ENCODE measurements at regions not wholly inside any gene's neighbourhood (a gene's known extent, or its start where the extent isn't known, plus 50 kb on each side); places are given as distances from the start of the nearest gene placed in this dataset.

GRCh38 chr4:84341559-84341958, 157.5 kb downstream of the NKX6-1 start:
- H3K9me3 ChIP-seq, result peaks cover 0 to 25% (median 20%) of the 10 kb centered on the region in 4 donors
- no peak overlapping the region for H3K27ac ChIP-seq (replicated peaks in 1 of 4)
- H3K27me3 ChIP-seq, result no peaks in the 10 kb centered on the region
- no peak for DNase-seq (ENCODE audit: extremely low spot score)
- TF ChIP-seq EP300 (IDR thresholded peaks at IDR 0.05) (no peak), POLR2AphosphoS5 (IDR thresholded peaks at IDR 0.05) (no peak), POLR2A (IDR thresholded peaks at IDR 0.05; ENCODE audit: low read depth) (no peak), CTCF (IDR thresholded peaks at IDR 0.05) (no peak)
- H3K36me3 ChIP-seq, result no peaks in the 10 kb centered on the region
- H3K4me3 ChIP-seq, result no peak overlapping the region
- no peaks in the 10 kb centered on the region for H3K4me1 ChIP-seq
- intact Hi-C loops (cut with DNase I), result no loop called here

GRCh38 chr4:84338367-84338766, 160.7 kb downstream of the NKX6-1 start:
- 80% methylated on average over 3 of the region's 5 CpGs for WGBS
- no peaks in the 10 kb centered on the region for H3K36me3 ChIP-seq
- H3K27ac ChIP-seq (replicated peaks in 1 of 4), result no peak overlapping the region
- no peak for TF ChIP-seq POLR2AphosphoS5 (IDR thresholded peaks at IDR 0.05)
- TF ChIP-seq CTCF (IDR thresholded peaks at IDR 0.05), result no peak
- TF ChIP-seq EP300 (IDR thresholded peaks at IDR 0.05), result no peak
- TF ChIP-seq POLR2A (IDR thresholded peaks at IDR 0.05; ENCODE audit: low read depth), result no peak
- no peak for DNase-seq (ENCODE audit: extremely low spot score)
- no peaks in the 10 kb centered on the region for H3K27me3 ChIP-seq
- peaks cover 0 to 13% (median 9%) of the 10 kb centered on the region in 4 donors for H3K9me3 ChIP-seq
- no peak overlapping the region for H3K4me3 ChIP-seq
- no peaks in the 10 kb centered on the region for H3K4me1 ChIP-seq
- intact Hi-C loops (cut with DNase I), result no loop called here

- H3K9me3 ChIP-seq, result peaks cover 0 to 4% (median 0%) of the 10 kb centered on the region in 4 donors
- H3K36me3 ChIP-seq, result no peaks in the 10 kb centered on the region
- TF ChIP-seq POLR2A (IDR thresholded peaks at IDR 0.05; ENCODE audit: low read depth), result no peak
- TF ChIP-seq POLR2AphosphoS5 (IDR thresholded peaks at IDR 0.05), result no peak
- no peak for TF ChIP-seq EP300 (IDR thresholded peaks at IDR 0.05)
- no peak for TF ChIP-seq CTCF (IDR thresholded peaks at IDR 0.05)
- 91% methylated on average over 3 of the region's 3 CpGs for WGBS
- no peak overlapping the region for H3K27ac ChIP-seq (replicated peaks in 1 of 4)
- no peak overlapping the region for H3K4me3 ChIP-seq
- no peaks in the 10 kb centered on the region for H3K4me1 ChIP-seq
- DNase-seq (ENCODE audit: extremely low spot score), result no peak
- no peaks in the 10 kb centered on the region for H3K27me3 ChIP-seq
- intact Hi-C loops (cut with DNase I), result no loop called here
Observed at GRCh38 chr4:84336964-84337705, 162.0 kb downstream of the NKX6-1 start.

GRCh38 chr4:84327526-84327925, 171.6 kb downstream of the NKX6-1 start:
- TF ChIP-seq EP300 (IDR thresholded peaks at IDR 0.05) (no peak), CTCF (IDR thresholded peaks at IDR 0.05) (no peak), POLR2A (IDR thresholded peaks at IDR 0.05; ENCODE audit: low read depth) (no peak), POLR2AphosphoS5 (IDR thresholded peaks at IDR 0.05) (no peak)

GRCh38 chr4:84325625-84326024, 173.5 kb downstream of the NKX6-1 start:
- H3K9me3 ChIP-seq, result peaks cover 0 to 3% (median under 1%) of the 10 kb centered on the region in 4 donors
- TF ChIP-seq EP300 (IDR thresholded peaks at IDR 0.05), result no peak
- TF ChIP-seq POLR2AphosphoS5 (IDR thresholded peaks at IDR 0.05), result no peak
- no peak for TF ChIP-seq POLR2A (IDR thresholded peaks at IDR 0.05; ENCODE audit: low read depth)
- TF ChIP-seq CTCF (IDR thresholded peaks at IDR 0.05), result no peak
- no peak for DNase-seq (ENCODE audit: extremely low spot score)
- no peaks in the 10 kb centered on the region for H3K27me3 ChIP-seq
- WGBS, result 77% methylated on average over 2 of the region's 2 CpGs
- intact Hi-C loops (cut with DNase I), result no loop called here
- peaks cover 0 to 7% (median 2%) of the 10 kb centered on the region in 4 donors for H3K4me1 ChIP-seq
- H3K4me3 ChIP-seq, result no peak overlapping the region
- H3K27ac ChIP-seq (replicated peaks in 1 of 4), result no peak overlapping the region
- no peaks in the 10 kb centered on the region for H3K36me3 ChIP-seq

More at GRCh38 chr4:84327526-84327925, 171.6 kb downstream of the NKX6-1 start:
- intact Hi-C loops (cut with DNase I), result no loop called here
- Histone ChIP-seq H3K27ac (replicated peaks in 1 of 4) (no peak overlapping the region), H3K9me3 (peaks cover 0 to 9% (median 3%) of the 10 kb centered on the region in 4 donors), H3K27me3 (no peaks in the 10 kb centered on the region), H3K4me3 (no peak overlapping the region), H3K36me3 (no peaks in the 10 kb centered on the region), H3K4me1 (peaks cover 0 to 7% (median 2%) of the 10 kb centered on the region in 4 donors)
- DNase-seq (ENCODE audit: extremely low spot score), result no peak
